ENCODE measurements at regions not wholly inside any gene's neighbourhood (a gene's known extent, or its start where the extent isn't known, plus 50 kb on each side); places are given as distances from the start of the nearest gene placed in this dataset.

GRCh38 chr10:24012249-24012803 lies 196.6 kb upstream of the KIAA1217 start:
- Histone ChIP-seq H3K9me3 (ENCODE audit: control insufficient read depth, insufficient read depth, low read length) (no peaks in the 10 kb centered on the region), H3K4me1 (ENCODE audit: control insufficient read depth, insufficient read depth, low read length) (peaks cover 23% of the 10 kb centered on the region), H3K27ac (ENCODE audit: low read depth, low read length) (peak overlapping the region; percentile 59), H3K4me3 (ENCODE audit: low read depth, low read length) (no peak overlapping the region), H3K9ac (ENCODE audit: low read depth, low read length) (no peak overlapping the region), H3K27me3 (ENCODE audit: control insufficient read depth, insufficient read depth, low read length) (no peaks in the 10 kb centered on the region), H3K36me3 (ENCODE audit: control insufficient read depth, insufficient read depth, low read length) (no peaks in the 10 kb centered on the region)

GRCh38 chr10:24027107-24027506 lies 181.8 kb upstream of the KIAA1217 start:
- Histone ChIP-seq H3K27me3 (ENCODE audit: control insufficient read depth, insufficient read depth, low read length) (no peaks in the 10 kb centered on the region), H3K36me3 (ENCODE audit: control insufficient read depth, insufficient read depth, low read length) (no peaks in the 10 kb centered on the region), H3K4me1 (ENCODE audit: control insufficient read depth, insufficient read depth, low read length) (no peaks in the 10 kb centered on the region), H3K27ac (ENCODE audit: low read depth, low read length) (no peak overlapping the region), H3K9ac (ENCODE audit: low read depth, low read length) (no peak overlapping the region), H3K9me3 (ENCODE audit: control insufficient read depth, insufficient read depth, low read length) (no peaks in the 10 kb centered on the region), H3K4me3 (ENCODE audit: low read depth, low read length) (no peak overlapping the region)

DNA sequence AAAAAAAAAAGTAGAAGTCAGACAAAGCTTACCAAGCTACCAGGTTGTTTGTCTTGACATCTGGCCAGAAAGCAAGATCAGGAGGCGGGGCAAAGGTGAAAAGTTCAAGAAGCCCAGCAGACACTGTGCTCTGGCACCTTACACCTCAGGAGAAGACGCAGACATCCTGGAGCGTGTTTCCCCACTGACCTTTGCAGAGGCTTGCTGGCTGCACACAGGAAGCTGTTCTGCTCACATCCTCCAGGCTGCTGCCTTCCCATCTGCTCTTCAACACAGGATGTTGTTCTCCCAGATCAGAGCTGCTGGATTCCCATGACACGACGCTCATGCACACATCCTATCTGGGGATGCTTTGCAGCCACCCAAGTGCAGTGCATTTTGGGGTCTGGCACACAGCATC lies 174.4 kb upstream of the KIAA1217 start:
- no peaks in the 10 kb centered on the region for H3K9me3 ChIP-seq (ENCODE audit: control insufficient read depth, insufficient read depth, low read length)
- no peaks in the 10 kb centered on the region for H3K36me3 ChIP-seq (ENCODE audit: control insufficient read depth, insufficient read depth, low read length)
- no peaks in the 10 kb centered on the region for H3K27me3 ChIP-seq (ENCODE audit: control insufficient read depth, insufficient read depth, low read length)
- no peak overlapping the region for H3K4me3 ChIP-seq (ENCODE audit: low read depth, low read length)
- H3K27ac ChIP-seq (ENCODE audit: low read depth, low read length) = no peak overlapping the region
- no peaks in the 10 kb centered on the region for H3K4me1 ChIP-seq (ENCODE audit: control insufficient read depth, insufficient read depth, low read length)
- H3K9ac ChIP-seq (ENCODE audit: low read depth, low read length) = no peak overlapping the region

DNA sequence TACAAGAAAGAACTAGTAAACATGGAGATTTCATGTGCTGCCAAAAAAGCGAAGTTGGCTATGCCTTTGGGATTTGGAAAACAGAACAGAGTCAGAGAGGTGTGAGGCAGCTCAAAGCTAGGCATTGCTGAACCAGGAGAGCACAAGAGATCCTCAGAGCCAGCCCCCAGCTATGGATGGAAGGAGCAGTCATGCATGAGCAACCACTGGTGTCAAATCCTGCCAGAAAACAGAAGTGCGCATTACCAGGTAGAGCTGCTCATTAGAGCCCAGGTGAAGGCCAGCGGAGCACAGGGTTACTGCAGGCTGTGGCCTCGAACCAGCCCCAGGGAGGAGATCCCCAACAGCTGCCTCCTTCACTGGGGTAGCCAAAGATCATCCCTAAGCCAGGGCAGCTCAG lies 173.2 kb upstream of the KIAA1217 start:
- Histone ChIP-seq H3K9ac (ENCODE audit: low read depth, low read length) (no peak overlapping the region), H3K4me3 (ENCODE audit: low read depth, low read length) (no peak overlapping the region), H3K9me3 (ENCODE audit: control insufficient read depth, insufficient read depth, low read length) (no peaks in the 10 kb centered on the region), H3K36me3 (ENCODE audit: control insufficient read depth, insufficient read depth, low read length) (no peaks in the 10 kb centered on the region), H3K27ac (ENCODE audit: low read depth, low read length) (no peak overlapping the region), H3K27me3 (ENCODE audit: control insufficient read depth, insufficient read depth, low read length) (no peaks in the 10 kb centered on the region), H3K4me1 (ENCODE audit: control insufficient read depth, insufficient read depth, low read length) (no peaks in the 10 kb centered on the region)

GRCh38 chr10:24039315-24039714 lies 169.6 kb upstream of the KIAA1217 start:
- H3K9me3 ChIP-seq (ENCODE audit: control insufficient read depth, insufficient read depth, low read length) = no peaks in the 10 kb centered on the region
- H3K27me3 ChIP-seq (ENCODE audit: control insufficient read depth, insufficient read depth, low read length) = no peaks in the 10 kb centered on the region
- no peak overlapping the region for H3K9ac ChIP-seq (ENCODE audit: low read depth, low read length)
- no peak overlapping the region for H3K27ac ChIP-seq (ENCODE audit: low read depth, low read length)
- no peak overlapping the region for H3K4me3 ChIP-seq (ENCODE audit: low read depth, low read length)
- no peaks in the 10 kb centered on the region for H3K36me3 ChIP-seq (ENCODE audit: control insufficient read depth, insufficient read depth, low read length)
- 0 out of 2 replicates have a peak, but pooled peaks cover 3% of the 10 kb centered on the region for H3K4me1 ChIP-seq (ENCODE audit: control insufficient read depth, insufficient read depth, low read length)

- 0 out of 2 replicates have a peak, but pooled peaks cover 3% of the 10 kb centered on the region for H3K4me1 ChIP-seq (ENCODE audit: control insufficient read depth, insufficient read depth, low read length)
- H3K9me3 ChIP-seq (ENCODE audit: control insufficient read depth, insufficient read depth, low read length) = no peaks in the 10 kb centered on the region
- H3K36me3 ChIP-seq (ENCODE audit: control insufficient read depth, insufficient read depth, low read length) = no peaks in the 10 kb centered on the region
- no peaks in the 10 kb centered on the region for H3K27me3 ChIP-seq (ENCODE audit: control insufficient read depth, insufficient read depth, low read length)
- no peak overlapping the region for H3K9ac ChIP-seq (ENCODE audit: low read depth, low read length)
- H3K27ac ChIP-seq (ENCODE audit: low read depth, low read length) = no peak overlapping the region
- H3K4me3 ChIP-seq (ENCODE audit: low read depth, low read length) = no peak overlapping the region
These were observed 169.0 kb upstream of the KIAA1217 start for GRCh38 chr10:24039897-24040296.

DNA sequence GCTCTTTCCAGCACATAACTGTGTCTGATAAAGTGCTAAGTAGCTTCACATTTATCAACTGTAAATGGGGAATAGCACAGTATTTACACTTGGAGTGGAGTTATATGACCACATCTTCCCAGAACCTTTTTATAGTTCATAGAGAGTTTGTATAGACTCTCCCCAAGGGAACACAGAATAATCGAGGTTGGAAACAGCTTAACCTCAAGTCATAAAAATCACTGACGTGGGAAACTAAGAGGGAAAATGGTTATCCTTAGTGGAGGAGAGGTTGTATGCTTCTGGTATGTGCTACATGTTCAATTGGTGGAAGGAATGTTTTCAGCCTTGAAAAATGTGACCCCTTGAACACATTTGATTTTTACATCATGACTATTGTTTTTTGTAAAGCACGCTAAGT lies 167.9 kb upstream of the KIAA1217 start:
- Histone ChIP-seq H3K27me3 (ENCODE audit: control insufficient read depth, insufficient read depth, low read length) (no peaks in the 10 kb centered on the region), H3K4me3 (ENCODE audit: low read depth, low read length) (no peak overlapping the region), H3K4me1 (ENCODE audit: control insufficient read depth, insufficient read depth, low read length) (0 out of 2 replicates have a peak, but pooled peaks cover 3% of the 10 kb centered on the region), H3K27ac (ENCODE audit: low read depth, low read length) (no peak overlapping the region), H3K9ac (ENCODE audit: low read depth, low read length) (no peak overlapping the region), H3K36me3 (ENCODE audit: control insufficient read depth, insufficient read depth, low read length) (no peaks in the 10 kb centered on the region), H3K9me3 (ENCODE audit: control insufficient read depth, insufficient read depth, low read length) (no peaks in the 10 kb centered on the region)

DNA sequence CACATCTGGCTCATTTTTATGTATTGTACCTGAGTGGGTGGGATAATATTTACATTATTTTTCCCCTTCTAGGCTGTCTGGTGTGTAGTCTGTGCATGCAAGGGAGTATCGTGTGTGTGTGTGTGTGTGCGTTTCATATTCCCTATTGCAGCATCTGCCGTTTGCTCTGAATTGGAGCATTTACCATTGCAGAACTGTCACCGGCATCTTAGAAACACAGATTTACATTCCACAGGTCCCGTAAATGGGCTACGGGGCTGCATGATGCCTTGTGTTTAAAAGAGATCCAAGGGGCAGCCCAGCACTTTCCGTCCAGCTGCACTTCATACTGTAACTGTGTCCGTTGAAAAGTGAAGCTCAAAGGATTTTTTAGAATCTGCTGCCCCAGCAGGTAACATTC lies 167.1 kb upstream of the KIAA1217 start:
- no peaks in the 10 kb centered on the region for H3K36me3 ChIP-seq (ENCODE audit: control insufficient read depth, insufficient read depth, low read length)
- H3K27me3 ChIP-seq (ENCODE audit: control insufficient read depth, insufficient read depth, low read length) = no peaks in the 10 kb centered on the region
- H3K9me3 ChIP-seq (ENCODE audit: control insufficient read depth, insufficient read depth, low read length) = no peaks in the 10 kb centered on the region
- 0 out of 2 replicates have a peak, but pooled peaks cover 3% of the 10 kb centered on the region for H3K4me1 ChIP-seq (ENCODE audit: control insufficient read depth, insufficient read depth, low read length)
- no peak overlapping the region for H3K9ac ChIP-seq (ENCODE audit: low read depth, low read length)
- no peak overlapping the region for H3K4me3 ChIP-seq (ENCODE audit: low read depth, low read length)
- no peak overlapping the region for H3K27ac ChIP-seq (ENCODE audit: low read depth, low read length)

- Histone ChIP-seq H3K27me3 (ENCODE audit: control insufficient read depth, insufficient read depth, low read length) (no peaks in the 10 kb centered on the region), H3K27ac (ENCODE audit: low read depth, low read length) (no peak overlapping the region), H3K9ac (ENCODE audit: low read depth, low read length) (no peak overlapping the region), H3K9me3 (ENCODE audit: control insufficient read depth, insufficient read depth, low read length) (no peaks in the 10 kb centered on the region), H3K4me3 (ENCODE audit: low read depth, low read length) (no peak overlapping the region), H3K36me3 (ENCODE audit: control insufficient read depth, insufficient read depth, low read length) (no peaks in the 10 kb centered on the region), H3K4me1 (ENCODE audit: control insufficient read depth, insufficient read depth, low read length) (0 out of 2 replicates have a peak, but pooled peaks cover 3% of the 10 kb centered on the region)
These were observed 166.1 kb upstream of the KIAA1217 start for GRCh38 chr10:24042884-24043283.

DNA sequence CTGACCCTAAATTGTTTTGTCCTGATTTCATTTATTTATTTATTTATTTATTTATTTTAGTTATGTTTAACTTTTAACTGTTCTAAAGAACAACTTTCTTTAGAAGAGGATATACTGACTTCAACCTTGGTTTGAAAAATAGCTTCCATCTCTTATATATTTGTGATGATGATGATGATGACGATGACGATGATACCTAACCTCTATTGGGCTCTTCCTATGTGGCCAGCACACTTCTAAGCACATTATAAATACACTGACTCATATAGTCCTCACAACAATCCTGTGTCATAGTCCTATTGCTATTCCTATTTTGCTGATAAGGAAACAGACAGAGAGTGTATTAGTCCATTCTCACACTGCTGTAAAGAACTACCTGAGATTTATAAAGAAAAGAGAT lies 162.9 kb upstream of the KIAA1217 start:
- Histone ChIP-seq H3K9me3 (ENCODE audit: control insufficient read depth, insufficient read depth, low read length) (no peaks in the 10 kb centered on the region), H3K4me3 (ENCODE audit: low read depth, low read length) (no peak overlapping the region), H3K27ac (ENCODE audit: low read depth, low read length) (no peak overlapping the region), H3K27me3 (ENCODE audit: control insufficient read depth, insufficient read depth, low read length) (no peaks in the 10 kb centered on the region), H3K9ac (ENCODE audit: low read depth, low read length) (no peak overlapping the region), H3K4me1 (ENCODE audit: control insufficient read depth, insufficient read depth, low read length) (0 out of 2 replicates have a peak, but pooled peaks cover 3% of the 10 kb centered on the region), H3K36me3 (ENCODE audit: control insufficient read depth, insufficient read depth, low read length) (no peaks in the 10 kb centered on the region)

DNA sequence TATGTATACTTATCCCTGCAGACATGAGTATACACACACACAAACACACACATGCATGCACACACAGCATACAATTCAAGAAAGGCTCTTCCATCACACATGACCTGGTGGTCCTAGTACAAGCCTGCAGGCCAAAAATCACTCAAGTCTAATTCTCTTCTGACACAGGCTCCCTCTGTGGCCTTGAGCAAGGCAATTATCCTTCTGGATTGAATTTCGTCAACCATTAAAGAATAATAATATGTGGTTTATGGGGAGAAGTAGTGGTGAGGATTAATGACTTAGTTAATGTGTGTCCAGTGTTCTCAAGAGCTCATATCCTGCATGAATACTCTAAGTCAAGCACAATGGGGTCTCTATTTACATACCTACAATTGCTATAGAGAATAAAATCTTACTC lies 161.8 kb upstream of the KIAA1217 start:
- Histone ChIP-seq H3K9me3 (ENCODE audit: control insufficient read depth, insufficient read depth, low read length) (no peaks in the 10 kb centered on the region), H3K4me1 (ENCODE audit: control insufficient read depth, insufficient read depth, low read length) (0 out of 2 replicates have a peak, but pooled peaks cover 3% of the 10 kb centered on the region), H3K36me3 (ENCODE audit: control insufficient read depth, insufficient read depth, low read length) (no peaks in the 10 kb centered on the region), H3K9ac (ENCODE audit: low read depth, low read length) (no peak overlapping the region), H3K27ac (ENCODE audit: low read depth, low read length) (no peak overlapping the region), H3K27me3 (ENCODE audit: control insufficient read depth, insufficient read depth, low read length) (no peaks in the 10 kb centered on the region), H3K4me3 (ENCODE audit: low read depth, low read length) (no peak overlapping the region)
